ENCODE measurements at regions not wholly inside any gene's neighbourhood (a gene's known extent, or its start where the extent isn't known, plus 50 kb on each side); places are given as distances from the start of the nearest gene placed in this dataset.
"Not testable (repeated sequence)": the region's sequence is repeated elsewhere in the genome, so short reads cannot be mapped to it uniquely, and the experiment has no call there.

DNA sequence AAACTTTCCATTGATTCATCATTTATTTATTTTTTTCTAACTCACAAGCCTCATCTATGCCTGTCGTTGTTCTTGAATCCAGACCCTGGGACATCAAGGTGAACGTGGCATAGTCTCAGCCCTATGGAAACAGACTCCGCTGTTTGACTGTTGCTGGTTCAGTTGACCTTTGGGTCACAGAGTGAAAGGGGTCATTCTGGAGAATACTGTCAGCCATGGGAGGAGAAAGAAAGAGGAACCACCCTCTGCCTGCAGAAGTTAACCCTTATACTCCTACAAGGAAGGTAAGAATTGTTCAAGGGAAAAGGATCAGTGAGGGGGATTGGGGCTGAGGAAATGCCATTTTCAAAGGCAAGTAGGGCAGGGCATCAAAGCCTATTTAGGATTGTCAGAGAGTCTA, 387.6 kb upstream of the MAF start:
- no peaks in the 10 kb centered on the region for H3K9me3 ChIP-seq (ENCODE audit: low read depth, low read length)
- H3K27ac ChIP-seq = no peak overlapping the region
- DNase-seq (ENCODE audit: low read depth, low spot score) = no peak
- no peak overlapping the region for H3K9ac ChIP-seq (ENCODE audit: insufficient read length)
- H3K36me3 ChIP-seq (ENCODE audit: insufficient read depth, low read length) = no peaks in the 10 kb centered on the region
- TF ChIP-seq EZH2 (IDR thresholded peaks at IDR 0.05) (no peak), FOXP2 (optimal IDR thresholded peaks at IDR 0.05; ENCODE audit: control extremely low read depth, extremely low read length, insufficient read depth) (no peak), POLR2AphosphoS5 (IDR thresholded peaks at IDR 0.05; ENCODE audit: borderline replicate concordance, low read depth, low read length) (no peak)
- H3K4me3 ChIP-seq = no peak overlapping the region

DNA sequence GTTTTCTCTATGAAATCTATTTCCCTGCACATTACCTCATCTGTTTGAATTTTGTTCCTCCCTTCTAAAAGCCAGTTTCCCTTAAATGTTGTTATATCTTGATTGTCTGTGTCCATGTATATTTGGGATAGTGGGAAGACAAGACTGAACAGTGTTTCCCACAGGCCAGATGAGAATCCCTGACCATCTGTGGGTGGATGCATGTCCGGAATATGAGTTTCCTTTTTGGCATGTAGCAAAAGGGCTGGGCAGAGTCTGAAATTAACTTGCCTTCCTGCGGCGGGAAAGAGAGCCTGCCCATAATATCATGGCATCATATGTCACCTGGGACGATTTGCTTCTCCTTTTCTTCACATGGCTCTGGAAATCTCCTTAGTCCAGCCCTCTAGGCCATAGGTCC, 385.8 kb upstream of the MAF start:
- DNase-seq (ENCODE audit: low read depth, low spot score) = no peak
- Histone ChIP-seq H3K9me3 (ENCODE audit: low read depth, low read length) (no peaks in the 10 kb centered on the region), H3K27ac (no peak overlapping the region), H3K9ac (ENCODE audit: insufficient read length) (no peak overlapping the region), H3K4me3 (no peak overlapping the region), H3K36me3 (ENCODE audit: insufficient read depth, low read length) (no peaks in the 10 kb centered on the region)
- TF ChIP-seq FOXP2 (optimal IDR thresholded peaks at IDR 0.05; ENCODE audit: control extremely low read depth, extremely low read length, insufficient read depth) = no peak
- TF ChIP-seq EZH2 (IDR thresholded peaks at IDR 0.05) = no peak
- no peak for TF ChIP-seq POLR2AphosphoS5 (IDR thresholded peaks at IDR 0.05; ENCODE audit: borderline replicate concordance, low read depth, low read length)

DNA sequence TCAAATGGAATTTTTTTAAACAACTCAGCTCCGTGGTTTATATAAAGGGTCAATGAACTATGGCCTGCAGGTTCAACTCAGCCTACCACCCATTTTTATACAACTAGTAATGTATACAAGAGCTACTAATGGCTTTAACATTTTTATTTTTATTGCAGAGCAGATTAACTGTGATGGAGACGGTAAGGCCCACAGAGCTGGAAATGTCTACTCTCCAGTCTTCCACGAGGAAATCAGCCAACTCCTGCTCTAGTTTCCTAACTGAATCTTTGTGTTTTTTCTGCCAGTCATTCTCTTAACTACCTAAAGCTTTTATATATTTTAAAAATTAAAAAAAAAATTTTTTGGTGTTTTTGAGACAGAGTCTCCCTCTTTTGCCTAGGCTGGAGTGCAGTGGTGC, 385.1 kb upstream of the MAF start:
- Histone ChIP-seq H3K9ac (ENCODE audit: insufficient read length) (no peak overlapping the region), H3K36me3 (ENCODE audit: insufficient read depth, low read length) (no peaks in the 10 kb centered on the region), H3K4me3 (no peak overlapping the region), H3K27ac (no peak overlapping the region), H3K9me3 (ENCODE audit: low read depth, low read length) (no peaks in the 10 kb centered on the region)
- DNase-seq (ENCODE audit: low read depth, low spot score) = no peak
- TF ChIP-seq FOXP2 (optimal IDR thresholded peaks at IDR 0.05; ENCODE audit: control extremely low read depth, extremely low read length, insufficient read depth) = no peak
- no peak for TF ChIP-seq POLR2AphosphoS5 (IDR thresholded peaks at IDR 0.05; ENCODE audit: borderline replicate concordance, low read depth, low read length)
- TF ChIP-seq EZH2 (IDR thresholded peaks at IDR 0.05) = no peak

DNA sequence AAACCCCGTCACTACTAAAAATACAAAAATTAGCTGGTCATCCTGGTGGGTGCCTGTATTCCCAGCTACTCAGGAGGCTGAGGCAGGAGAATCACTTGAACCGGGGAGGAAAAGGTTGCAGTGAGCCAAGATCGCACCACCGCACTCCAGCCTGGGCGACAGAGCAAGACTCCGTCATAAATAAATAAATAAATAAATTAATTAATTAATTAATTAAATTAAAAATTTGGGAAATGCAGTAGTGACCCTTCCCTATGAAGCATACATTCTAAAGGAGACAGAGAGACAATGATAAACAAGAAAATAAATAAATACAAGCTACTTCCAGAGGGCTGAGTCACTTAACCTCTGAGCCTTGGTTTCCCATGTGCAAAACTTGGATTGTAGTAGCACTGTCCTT, 383.6 kb upstream of the MAF start:
- not testable (repeated sequence) for DNase-seq (ENCODE audit: low read depth, low spot score); H3K27ac ChIP-seq; H3K4me3 ChIP-seq; H3K9me3 ChIP-seq (ENCODE audit: low read depth, low read length); H3K36me3 ChIP-seq (ENCODE audit: insufficient read depth, low read length); H3K9ac ChIP-seq (ENCODE audit: insufficient read length)

DNA sequence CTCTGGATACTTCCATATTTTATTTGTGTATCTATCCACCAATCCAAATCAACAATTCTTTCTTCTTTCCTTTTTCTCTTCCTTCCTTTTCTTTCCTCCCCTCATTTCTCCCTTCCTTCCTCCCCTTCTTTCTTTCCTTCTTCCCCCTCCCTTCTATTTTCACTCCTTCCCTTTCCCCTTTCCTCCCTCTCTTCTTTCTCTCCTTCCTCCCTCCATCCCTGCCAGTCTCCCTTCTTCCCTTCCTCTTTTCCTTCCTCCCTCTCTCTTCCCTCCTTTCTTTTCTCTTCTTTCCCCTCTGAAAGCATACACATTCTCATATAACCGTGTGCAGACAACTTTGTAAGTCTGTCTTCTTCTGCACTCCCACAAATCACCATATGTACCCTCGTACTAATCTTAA, 382.3 kb upstream of the MAF start:
- no peak overlapping the region for H3K27ac ChIP-seq
- DNase-seq (ENCODE audit: low read depth, low spot score) = no peak
- no peak for TF ChIP-seq FOXP2 (optimal IDR thresholded peaks at IDR 0.05; ENCODE audit: control extremely low read depth, extremely low read length, insufficient read depth)
- TF ChIP-seq EZH2 (IDR thresholded peaks at IDR 0.05) = no peak
- no peak for TF ChIP-seq POLR2AphosphoS5 (IDR thresholded peaks at IDR 0.05; ENCODE audit: borderline replicate concordance, low read depth, low read length)
- no peaks in the 10 kb centered on the region for H3K36me3 ChIP-seq (ENCODE audit: insufficient read depth, low read length)
- H3K9me3 ChIP-seq (ENCODE audit: low read depth, low read length) = no peaks in the 10 kb centered on the region
- no peak overlapping the region for H3K4me3 ChIP-seq
- H3K9ac ChIP-seq (ENCODE audit: insufficient read length) = no peak overlapping the region

DNA sequence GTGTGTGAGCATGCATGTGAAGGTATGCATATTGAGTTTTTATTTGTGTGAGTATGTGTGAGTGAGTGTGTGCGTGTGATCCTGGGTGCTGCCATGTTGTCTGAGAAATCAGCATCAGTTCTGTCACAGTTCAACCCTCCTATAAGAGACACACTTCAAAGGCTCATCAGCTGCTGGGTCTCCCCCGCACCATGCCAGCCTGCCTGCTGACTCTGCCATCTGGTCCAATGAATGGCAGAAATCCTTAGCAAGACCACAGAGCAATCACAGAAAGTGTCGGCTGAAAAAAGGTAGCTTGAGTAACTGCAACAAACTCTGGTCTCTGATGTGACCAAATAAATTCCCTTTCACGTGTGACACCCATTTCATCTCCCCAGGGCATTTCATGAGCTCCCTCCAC, 381.8 kb upstream of the MAF start:
- Histone ChIP-seq H3K4me3 (no peak overlapping the region), H3K27ac (no peak overlapping the region), H3K36me3 (ENCODE audit: insufficient read depth, low read length) (no peaks in the 10 kb centered on the region), H3K9me3 (ENCODE audit: low read depth, low read length) (no peaks in the 10 kb centered on the region), H3K9ac (ENCODE audit: insufficient read length) (no peak overlapping the region)
- TF ChIP-seq FOXP2 (optimal IDR thresholded peaks at IDR 0.05; ENCODE audit: control extremely low read depth, extremely low read length, insufficient read depth) = no peak
- TF ChIP-seq EZH2 (IDR thresholded peaks at IDR 0.05) = no peak
- no peak for TF ChIP-seq POLR2AphosphoS5 (IDR thresholded peaks at IDR 0.05; ENCODE audit: borderline replicate concordance, low read depth, low read length)
- DNase-seq (ENCODE audit: low read depth, low spot score) = no peak

DNA sequence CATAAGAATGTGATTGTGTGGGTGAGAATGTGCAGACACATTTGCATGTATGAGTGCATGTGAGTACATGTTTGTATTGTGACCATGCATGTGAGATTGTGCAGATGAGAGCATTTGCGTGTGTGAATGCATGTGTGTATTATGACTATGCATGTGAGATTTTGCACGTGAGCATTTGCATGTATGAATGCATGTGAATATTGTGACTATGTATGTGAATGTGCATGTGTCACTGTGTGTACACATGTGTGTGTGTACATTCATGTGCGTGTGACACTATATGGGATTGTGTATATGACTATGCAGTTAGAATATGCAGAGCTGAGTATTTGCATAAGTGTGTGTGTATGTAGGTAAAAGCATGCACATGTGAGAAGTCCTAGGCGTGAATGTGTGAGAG, 381.3 kb upstream of the MAF start:
- Histone ChIP-seq H3K9ac (ENCODE audit: insufficient read length) (no peak overlapping the region), H3K9me3 (ENCODE audit: low read depth, low read length) (no peaks in the 10 kb centered on the region), H3K36me3 (ENCODE audit: insufficient read depth, low read length) (no peaks in the 10 kb centered on the region), H3K4me3 (no peak overlapping the region), H3K27ac (no peak overlapping the region)
- no peak for DNase-seq (ENCODE audit: low read depth, low spot score)
- TF ChIP-seq POLR2AphosphoS5 (IDR thresholded peaks at IDR 0.05; ENCODE audit: borderline replicate concordance, low read depth, low read length) = no peak
- no peak for TF ChIP-seq EZH2 (IDR thresholded peaks at IDR 0.05)
- TF ChIP-seq FOXP2 (optimal IDR thresholded peaks at IDR 0.05; ENCODE audit: control extremely low read depth, extremely low read length, insufficient read depth) = no peak

DNA sequence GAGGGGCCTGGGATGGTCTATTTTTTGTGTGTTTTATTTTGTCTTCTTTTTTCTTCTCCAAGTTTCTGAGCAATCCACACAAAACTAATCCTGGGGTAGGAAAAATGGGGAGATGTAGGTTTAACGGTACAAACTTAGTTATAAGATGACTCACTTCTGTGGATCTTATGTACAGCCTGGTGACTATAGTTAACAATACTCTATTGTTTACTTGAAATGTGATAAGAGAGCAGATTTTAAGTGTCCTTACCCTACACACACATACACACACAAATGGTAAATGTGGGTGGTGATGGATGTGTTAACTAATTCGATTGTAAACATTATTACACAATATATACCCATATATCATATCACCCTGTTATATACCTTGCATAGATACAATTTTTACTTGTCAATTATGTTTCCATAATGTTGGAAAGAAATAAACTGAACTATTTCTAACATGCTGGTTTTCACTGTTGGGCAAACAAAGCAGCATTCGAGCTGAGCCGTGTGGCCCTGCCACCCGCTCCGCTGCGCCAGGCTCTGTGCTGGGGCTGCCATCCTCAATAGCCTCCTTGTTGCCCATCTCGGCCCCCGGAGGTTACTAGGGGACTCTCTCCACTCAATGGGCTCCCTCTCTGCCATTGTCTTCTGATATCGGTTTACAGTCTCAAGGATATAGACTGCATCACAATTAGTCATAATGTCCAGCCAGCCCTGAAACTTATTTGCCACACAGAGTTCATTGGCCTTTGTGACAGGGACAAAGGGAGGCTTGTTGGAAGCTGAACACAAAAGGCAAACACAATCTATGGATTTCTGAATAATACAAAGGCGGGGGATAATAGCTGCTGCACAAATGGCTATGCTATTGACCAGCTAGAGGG, 380.3 kb upstream of the MAF start:
- Histone ChIP-seq H3K4me3 (no peak overlapping the region), H3K36me3 (ENCODE audit: insufficient read depth, low read length) (no peaks in the 10 kb centered on the region), H3K9me3 (ENCODE audit: low read depth, low read length) (no peaks in the 10 kb centered on the region), H3K27ac (no peak overlapping the region), H3K9ac (ENCODE audit: insufficient read length) (no peak overlapping the region)
- no peak for DNase-seq (ENCODE audit: low read depth, low spot score)
- no peak for TF ChIP-seq POLR2AphosphoS5 (IDR thresholded peaks at IDR 0.05; ENCODE audit: borderline replicate concordance, low read depth, low read length)
- no peak for TF ChIP-seq FOXP2 (optimal IDR thresholded peaks at IDR 0.05; ENCODE audit: control extremely low read depth, extremely low read length, insufficient read depth)
- no peak for TF ChIP-seq EZH2 (IDR thresholded peaks at IDR 0.05)
